Epithelial cell of prostate (primary cell): ENCODE measurements at regions not wholly inside any gene's neighbourhood (a gene's known extent, or its start where the extent isn't known, plus 50 kb on each side); places are given as distances from the start of the nearest gene placed in this dataset.

Experiments
- DNase-seq: peaks from one replicate; pipeline ENCODE4 v3.0.0-alpha.2; 2011; ENCODE audit warnings: low read depth, low spot score
- H3K27ac ChIP-seq: fragments of 450-650 bp; 2 replicates; pipeline ENCODE4 v1.5.1; 2017; ENCODE audit warnings: mild to moderate bottlenecking

DNA sequence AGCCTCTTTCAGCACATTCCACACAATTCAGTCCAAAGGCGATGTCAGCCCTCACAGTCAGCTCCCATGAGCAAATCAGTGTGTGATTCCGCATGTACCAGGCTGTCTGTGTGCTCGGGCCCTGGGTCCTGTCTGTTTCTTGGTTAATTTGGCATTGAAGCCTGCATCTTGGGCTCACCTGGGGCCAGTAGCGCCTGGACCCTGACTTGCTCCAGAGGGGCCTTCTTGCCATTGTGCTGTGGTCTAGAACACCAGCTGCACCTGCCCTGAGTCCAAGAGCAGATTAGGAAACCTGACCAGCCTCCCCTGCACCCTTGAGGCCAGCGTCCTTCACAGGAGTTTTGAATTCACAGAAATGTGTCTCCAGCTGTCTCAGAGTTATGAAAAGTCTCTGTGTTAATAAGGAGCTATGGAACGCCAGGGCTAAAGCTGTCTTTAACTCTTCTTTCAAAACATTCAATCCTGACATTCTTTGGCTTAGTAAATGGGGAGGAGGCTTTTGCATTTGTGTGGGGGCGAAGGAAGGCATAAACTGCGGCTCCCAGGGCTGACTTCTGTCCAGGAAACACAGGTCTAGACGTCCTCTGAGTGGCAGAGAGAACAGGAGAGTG lies 102.2 kb downstream of the ARF6 start:
- no peak overlapping the region for H3K27ac ChIP-seq
- DNase-seq, result no peak

DNA sequence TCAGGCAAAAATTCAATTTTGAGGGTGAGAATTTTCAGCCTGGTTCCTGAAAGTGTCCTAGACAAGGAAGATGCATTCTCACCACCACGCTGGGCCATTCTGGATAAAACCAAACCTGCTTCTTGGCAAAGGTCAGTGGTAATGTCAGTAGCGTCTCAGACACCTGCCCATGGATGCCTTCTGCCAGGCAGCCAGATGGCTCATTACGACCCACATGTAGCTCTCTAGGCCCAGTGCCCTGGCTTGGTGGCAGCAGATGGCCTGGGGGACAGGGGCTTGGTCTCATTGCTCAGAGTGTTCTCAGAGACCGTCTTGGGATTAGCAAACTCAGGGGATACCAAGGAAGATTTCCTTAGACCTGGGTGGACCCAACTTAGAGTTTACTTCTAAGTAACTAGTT lies 105.1 kb downstream of the ARF6 start:
- H3K27ac ChIP-seq, result no peak overlapping the region
- DNase-seq, result no peak

DNA sequence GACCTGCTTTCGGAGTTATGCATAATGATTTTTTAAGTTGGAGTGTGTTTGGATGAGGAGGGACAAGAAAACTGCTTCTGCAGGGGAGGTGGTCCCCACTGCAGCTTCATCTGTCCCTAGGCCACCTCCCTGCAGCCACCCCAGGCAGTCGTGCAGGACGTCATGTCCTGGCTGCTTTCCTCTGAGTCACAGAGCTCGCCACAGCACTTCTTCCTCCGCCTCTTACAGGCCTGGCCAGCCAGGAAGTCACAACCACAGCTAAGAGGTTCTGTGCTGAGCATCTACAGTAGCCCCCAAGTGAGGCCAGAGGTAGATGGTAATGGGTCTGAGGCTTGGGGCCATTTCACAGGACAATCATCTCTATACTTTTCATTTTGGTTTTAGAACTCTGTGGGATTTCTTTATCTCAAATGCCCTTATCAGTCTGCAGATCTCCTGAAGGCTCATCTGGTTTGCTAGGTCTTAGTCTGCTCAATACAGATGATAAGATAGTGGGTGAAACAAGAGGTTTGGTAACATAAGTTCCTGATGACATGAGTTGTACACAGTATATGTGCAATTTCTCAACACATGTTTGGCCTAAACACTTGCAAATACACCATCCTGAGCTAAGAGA lies 106.4 kb downstream of the ARF6 start:
- peak overlapping the region; percentile 98 for H3K27ac ChIP-seq

DNA sequence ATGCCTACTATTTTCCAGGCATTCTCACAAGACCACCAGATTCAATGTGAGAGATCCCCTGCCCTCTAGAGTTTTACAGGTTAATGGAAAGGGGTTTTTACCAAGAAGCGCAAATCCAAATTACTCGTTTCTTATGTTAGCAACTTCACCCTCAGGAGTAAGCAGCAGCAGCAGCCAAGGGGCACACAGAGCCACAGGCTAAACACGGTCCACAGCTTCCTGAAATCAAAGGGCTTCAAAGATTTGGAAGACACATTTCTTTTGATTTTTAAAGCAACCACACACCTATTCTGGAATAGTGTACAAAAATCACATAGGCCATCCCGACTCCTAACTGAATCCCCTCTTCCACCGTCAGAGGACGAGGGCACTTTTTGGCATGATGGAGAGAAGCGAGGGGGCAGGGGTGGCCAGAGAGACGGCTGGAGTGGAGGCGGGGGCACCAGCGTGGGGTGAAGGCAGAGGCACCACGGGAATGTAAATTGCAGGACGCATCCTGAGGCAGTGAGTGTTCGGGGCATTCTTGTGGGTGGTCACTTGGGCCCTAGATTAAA lies 107.0 kb downstream of the ARF6 start:
- peak overlapping the region; percentile 98 for H3K27ac ChIP-seq
- DNase-seq, result no peak

More for the DNA sequence above, 106.4 kb downstream of the ARF6 start:
- peak; percentile 53 for DNase-seq

DNA sequence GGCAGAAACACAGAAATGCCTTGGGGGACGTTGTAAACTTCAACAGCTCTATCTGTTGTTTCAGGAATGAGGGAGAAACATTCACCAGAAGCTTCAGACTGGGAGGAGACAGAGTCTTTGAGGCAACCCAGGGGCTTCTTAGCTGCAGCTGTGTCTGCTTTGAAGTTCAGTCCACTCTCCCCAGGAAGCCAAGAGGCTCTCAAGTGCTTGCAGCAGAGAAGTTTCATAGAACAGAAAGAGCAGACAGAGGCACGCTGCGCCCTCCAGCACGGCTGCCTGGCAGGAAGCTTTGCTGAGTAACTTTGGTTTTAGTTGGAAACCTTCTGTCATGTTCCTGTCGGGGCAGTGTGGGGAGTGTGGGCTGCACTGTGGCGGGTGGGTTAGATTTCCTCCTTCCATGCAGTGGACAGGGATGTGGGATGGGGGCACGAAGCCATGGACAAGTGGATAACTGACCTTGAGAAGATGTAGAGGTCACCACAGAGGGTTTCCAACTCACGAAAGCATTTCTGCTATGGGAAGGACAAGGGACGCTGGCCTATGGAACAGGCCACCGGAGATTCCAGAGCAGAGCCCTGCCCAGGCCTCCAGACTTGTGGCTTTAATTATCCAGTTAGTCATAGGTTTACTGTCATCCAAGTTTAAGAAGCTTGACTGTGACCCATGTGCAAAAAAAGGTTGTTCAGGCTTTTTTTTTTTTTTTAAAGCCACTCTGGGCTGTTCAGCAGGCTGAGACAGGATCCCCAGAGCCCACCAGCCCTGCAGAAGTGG lies 107.7 kb downstream of the ARF6 start:
- peak; percentile 55 for DNase-seq
- peak overlapping the region; percentile 98 for H3K27ac ChIP-seq

DNA sequence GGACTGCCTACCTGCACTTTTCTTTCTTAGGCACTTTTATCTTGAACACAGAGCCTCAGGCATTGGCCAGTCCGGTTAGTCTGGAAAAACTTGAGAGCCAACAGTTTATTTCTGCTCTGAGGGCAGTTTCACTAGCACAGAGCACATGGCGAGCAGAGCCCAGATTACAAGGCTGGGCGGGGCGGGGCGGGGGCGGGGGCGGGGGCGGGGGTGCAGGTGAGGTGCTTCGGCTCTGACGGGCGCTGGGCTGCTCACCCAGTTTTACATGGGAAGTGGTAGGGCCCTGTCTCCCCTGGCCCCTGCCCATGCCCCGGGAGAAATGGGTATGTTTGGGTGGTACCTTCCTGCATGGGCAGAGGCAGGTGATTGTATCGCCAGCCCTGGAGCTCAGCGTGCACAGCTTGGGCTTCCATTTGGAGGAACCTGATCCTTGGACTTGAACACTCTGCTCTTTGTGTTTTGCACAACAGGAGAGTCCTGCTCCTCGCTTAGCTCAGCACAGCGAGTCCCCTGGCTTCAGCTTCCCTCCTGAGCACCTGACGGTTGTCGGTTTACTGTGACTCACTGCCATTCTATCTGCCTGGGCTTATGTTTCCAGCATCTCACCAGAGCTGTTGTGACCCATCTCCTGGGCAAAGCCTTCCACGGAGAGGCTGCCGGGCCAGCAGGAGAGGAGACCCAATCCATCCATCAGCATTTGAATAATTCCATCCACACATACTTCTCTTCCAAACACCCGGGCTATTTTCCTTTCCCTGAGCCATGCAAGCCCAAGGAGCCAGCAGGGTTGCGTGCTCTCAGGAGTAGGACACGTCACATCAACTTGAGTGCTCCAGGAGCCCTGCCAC lies 108.5 kb downstream of the ARF6 start:
- DNase-seq, result peak; percentile 91
- peak overlapping the region; percentile 98 for H3K27ac ChIP-seq

DNA sequence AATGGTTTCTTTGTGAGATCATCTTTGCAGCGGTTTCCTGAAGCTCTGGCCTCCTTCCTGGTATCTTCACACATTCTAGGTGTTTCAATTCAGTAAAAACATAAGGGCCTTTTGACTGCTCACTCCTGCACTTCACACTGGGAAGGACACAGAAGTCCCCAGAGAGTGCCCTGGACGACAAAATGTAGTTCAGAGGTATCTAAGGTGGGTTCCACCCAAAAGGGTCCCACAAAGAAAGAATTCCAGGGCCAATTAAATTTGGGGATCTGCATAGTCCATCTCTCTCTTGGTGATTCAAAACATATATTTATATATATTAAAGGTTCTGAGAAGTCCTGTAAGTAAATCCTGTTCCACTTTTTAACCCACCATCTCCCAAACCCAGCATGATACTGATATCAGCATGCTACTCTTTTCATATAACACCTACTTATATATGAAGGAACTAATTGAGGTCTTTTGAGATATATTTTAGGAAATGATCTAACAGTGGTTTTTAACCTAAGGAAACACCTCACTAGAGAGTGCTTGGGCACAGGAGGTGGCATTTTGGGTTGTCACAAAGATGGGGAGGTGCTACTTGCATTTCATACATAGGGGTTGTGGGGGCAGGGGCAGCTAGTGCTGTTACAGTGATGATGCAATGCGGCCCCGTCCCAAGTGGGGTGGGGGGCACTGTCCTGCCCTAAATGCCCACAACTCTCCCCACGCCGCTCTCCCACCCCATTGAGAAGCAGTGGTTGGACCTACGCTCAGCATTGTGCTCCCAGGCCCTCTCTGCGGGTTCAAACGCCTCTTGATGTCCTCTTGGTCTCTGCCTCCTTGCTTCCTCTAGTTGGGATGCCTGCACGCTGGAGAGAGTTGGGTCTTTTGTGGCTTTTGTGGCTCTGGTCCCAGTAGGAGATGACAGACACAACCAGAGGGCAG lies 109.4 kb downstream of the ARF6 start:
- DNase-seq, result no peak
- peak overlapping the region; percentile 98 for H3K27ac ChIP-seq

DNA sequence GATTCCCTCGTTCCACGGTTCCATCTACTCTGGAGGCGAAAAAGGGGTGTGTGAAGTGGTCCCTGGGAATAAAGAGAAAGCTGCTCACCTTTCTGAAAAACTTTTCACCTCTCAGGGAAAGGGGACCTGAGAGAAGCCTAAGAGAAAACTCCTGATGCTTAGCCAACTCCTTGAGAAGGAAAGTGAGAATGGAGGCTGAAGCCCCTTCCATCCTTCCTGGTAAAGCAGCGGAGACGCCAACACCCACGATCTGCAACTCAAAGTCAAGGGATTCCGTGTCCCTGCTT lies 110.0 kb downstream of the ARF6 start:
- no peak for DNase-seq
- peak overlapping the region; percentile 98 for H3K27ac ChIP-seq

DNA sequence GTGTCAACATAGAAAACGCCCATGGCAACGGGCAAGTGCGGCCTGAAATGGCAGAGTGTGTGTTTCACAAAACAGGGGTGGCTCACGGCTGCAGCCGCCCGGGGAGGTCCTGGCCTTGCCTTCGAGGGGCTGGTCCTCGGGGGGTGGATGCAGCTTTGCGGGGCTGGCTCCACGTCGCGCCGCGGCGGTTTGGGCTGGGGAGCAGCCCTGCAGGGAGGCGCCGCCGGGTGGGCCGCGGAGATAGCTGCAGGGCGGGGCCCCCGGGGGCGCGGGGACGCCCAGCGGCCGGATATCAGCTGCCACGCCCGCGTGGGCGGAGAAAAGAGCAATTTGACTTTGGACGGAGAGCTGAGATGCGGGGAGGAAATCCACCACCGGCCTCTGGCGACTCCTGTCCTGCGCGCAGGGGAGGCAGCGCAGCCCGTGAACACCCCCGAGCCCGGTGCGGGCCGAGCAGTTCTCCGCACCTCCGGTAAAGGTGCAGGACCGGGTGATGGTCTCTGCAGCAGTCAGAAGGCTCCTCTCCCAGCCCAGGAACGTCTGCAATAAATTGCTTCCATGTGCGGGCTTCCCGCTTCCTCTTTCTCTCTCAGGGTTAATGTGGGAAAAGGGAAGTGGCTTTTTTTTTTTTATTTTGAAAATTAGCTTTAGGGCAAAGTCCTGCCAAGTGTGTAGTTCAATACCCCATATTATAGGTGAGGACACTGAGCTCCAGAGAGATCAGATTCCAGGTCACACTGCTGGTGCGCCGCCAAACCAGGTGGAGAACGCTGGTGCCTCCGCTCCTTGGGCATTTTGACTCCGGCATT lies 110.5 kb downstream of the ARF6 start:
- no peak for DNase-seq
- peak overlapping the region; percentile 98 for H3K27ac ChIP-seq

DNA sequence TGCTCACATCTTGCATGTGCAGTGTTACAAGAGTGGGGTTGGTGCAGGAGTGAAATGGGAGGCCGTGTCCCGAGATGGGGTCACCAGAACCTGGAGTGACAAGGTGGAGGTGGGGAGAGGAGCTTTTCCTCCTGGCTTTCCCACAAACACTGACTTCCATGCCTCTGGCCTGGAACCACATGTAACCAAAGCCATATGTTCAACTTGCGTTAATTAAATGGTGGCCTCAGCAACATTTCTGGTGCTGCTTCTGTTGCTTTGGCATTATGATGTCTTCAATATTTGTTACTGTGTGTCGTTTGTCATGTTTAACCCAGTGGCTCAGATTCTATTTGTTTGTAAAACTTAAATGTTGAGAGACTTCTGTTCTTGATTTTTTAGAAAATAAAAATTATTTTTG lies 110.2 kb downstream of the VCPKMT start:
- no peak for DNase-seq
- peak overlapping the region; percentile 93 for H3K27ac ChIP-seq

DNA sequence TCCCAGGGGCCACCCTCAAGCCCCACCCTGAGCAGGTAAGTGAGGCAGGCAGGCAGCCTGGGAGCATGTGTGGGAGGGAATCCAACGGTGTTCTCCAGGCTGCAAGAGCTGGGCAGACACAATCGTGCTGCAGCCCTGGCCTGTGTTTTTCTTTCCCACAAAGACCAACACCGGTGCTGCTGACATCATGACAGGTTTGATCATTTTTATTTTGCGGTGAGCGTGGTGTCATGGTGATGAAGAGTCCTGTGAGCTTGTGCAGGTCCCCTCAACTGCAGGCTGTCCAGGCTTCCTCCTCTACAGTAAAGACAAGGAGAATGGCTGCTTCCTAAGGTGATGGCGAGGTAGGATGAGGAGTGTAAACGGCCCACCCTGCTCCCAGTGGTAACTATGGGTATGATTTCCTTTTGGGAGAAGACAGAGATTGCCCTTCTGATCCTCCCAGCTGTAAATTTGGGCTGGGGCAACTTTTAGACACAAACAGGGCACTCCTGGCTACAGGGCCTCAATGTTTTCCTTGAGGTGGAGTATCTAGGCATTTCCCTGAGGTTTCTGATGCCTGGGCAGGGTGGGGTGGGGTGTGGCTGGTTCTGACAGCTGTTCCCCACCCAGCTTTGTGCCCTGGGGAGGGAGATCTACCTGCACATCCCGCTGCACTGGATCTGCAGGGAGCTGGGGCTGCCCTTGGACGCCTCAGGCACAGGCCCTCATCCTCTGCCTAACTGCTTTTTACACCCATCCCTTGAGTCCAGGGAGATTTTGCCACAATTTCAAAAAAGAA lies 109.1 kb downstream of the VCPKMT start:
- DNase-seq, result peak; percentile 84
- H3K27ac ChIP-seq, result peak overlapping the region; percentile 93

DNA sequence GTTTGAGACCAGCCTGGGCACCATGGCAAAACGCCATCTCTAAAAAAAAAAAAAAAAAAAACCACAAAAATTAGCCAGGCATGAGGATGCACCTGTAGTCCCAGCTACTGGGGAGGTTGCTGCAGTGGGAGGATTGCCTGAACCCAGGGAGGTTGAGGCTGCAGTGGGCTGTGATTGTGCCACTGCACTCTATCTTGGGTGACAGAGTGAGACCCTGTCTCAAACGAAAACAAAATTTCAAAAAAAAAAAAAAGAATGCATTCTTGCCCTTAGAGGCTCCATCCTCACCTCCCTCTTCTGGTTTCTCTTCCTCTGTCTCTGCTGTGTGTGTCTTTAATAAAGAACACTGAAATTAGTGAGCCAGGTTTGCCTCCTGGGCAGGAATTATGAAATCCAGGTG lies 107.8 kb downstream of the VCPKMT start:
- H3K27ac ChIP-seq, result peak overlapping the region; percentile 93
- no peak for DNase-seq

DNA sequence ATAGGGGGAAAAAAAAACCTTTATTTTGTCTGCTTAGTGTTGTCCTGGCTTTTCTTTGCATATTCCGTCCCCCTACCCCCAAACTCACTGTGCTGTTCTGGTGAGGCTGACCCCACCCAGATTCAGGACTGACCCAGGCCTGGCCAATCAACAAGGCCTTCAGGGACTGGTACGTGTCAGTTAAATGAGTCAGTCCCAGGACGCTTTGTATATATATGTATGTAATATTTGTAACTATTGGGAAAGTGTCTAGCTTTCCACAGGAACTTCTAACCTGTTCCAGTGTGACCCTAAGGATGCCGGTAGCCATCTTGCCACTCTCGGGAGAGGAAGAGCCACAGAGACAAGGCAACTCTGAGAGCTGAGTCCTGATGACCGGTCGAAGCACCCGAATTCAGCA lies 107.4 kb downstream of the VCPKMT start:
- DNase-seq, result peak; percentile 73
- peak overlapping the region; percentile 93 for H3K27ac ChIP-seq

DNA sequence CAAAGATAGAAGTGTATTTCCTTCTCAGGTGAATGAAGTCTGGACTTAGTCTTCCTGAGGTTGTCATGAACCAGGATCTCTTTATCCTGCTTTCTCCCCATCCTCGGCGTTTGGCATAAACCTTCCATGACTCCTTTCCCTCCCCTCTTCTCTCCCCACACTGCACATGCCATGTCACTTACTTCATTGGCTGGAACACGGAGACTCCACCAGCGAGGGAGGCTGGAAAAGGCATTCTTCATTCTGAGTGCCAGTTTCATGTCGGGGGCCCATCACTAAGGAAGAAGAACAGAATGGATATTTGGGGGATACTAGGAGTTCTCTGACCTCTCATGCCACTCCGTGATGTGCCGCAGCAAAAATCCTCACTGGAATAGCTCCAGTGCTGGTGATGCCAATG lies 105.6 kb downstream of the VCPKMT start:
- peak overlapping the region; percentile 93 for H3K27ac ChIP-seq
- no peak for DNase-seq

DNA sequence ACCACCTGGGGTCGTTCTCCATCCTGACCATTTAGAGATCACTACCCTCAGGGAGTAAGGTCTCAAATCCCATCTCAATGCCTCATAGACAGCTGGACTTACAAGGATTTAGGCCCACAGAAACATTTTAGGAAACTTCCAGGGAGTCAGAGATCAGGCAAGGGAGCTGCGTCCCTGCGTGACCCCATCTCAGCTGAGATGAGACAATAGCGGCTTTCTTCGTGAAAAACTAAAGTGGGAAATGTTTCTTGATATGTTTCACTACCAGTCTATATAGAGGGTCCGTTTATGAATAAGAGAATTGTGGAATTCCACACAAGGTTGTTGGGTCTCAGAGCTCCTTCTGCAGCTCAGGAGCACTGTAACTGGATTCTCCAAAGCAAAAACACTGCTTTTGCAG lies 105.1 kb downstream of the VCPKMT start:
- no peak for DNase-seq
- no peak overlapping the region for H3K27ac ChIP-seq

DNA sequence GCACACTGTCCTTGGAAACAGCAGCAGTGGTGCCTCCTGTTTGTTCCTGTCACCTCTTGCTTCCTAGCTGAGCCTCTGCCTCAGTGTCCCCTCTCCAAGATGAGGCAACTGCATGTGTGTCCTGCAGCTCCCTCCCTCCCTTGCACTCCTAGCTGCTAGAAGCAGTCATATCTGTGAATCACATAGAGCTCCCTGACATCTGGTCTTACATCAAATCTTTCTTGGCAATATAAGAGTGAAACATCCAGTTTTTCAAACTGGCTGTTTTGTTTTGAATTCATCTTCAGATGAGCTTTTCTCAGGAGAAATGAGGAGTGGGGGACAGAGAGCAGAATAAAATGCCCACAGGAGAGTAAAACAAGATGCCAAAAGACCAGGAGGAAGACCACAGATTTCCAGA lies 103.7 kb downstream of the VCPKMT start:
- no peak for DNase-seq
- peak overlapping the region; percentile 90 for H3K27ac ChIP-seq

DNA sequence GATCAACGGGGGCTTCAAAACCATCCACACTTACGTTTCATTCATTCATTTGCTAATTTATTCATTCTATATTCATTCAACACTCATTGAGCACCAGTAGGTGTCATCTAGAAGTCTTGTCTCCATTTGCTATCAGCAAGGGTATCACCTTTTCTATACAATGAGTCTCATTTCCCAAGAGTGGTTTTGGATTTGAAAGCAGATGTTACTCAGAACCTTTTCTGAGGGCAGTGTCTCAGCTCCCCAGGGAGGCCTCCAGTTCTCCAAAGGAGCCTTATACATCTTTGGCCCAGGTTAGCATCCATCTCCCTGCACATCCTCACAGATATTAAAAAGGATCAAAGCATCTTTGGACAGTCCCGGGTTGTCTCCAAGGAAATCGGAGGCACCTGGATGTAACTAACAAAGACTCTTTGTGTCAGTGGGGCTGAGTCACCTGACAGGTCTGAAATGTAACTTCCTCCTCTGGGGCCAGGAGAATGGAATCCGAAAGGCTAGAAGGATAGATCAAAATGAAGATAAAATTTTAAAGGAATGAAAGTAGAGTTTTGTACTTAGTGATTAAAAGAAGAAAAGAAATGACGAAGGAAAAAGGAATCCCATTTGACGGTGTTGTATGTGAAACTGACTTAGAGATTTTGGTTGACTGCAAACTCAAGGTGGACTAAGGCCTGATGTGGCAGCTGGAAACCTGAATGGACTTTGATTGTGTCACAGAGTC lies 103.0 kb downstream of the VCPKMT start:
- peak; percentile 86 for DNase-seq
- H3K27ac ChIP-seq, result peak overlapping the region; percentile 90
